Endothelial cell of umbilical vein (primary cell): ENCODE measurements at regions not wholly inside any gene's neighbourhood (a gene's known extent, or its start where the extent isn't known, plus 50 kb on each side); places are given as distances from the start of the nearest gene placed in this dataset.

ENCODE experiments used
- BruUV-seq: library from RNA; stranded (reverse); fragments of 400-500 nt; replicated peaks from 2 replicates; lab custom pipeline; 2021; lab: Mats Ljungman, UMichigan
- CTCF ChIA-PET: fragments of 300-600, 350-600 bp; sonication (Branson Sonifier 250); formaldehyde crosslinking; loops from one replicate; lab custom pipeline; 2021; ENCODE audit warnings: antibody characterized with exemption, inconsistent platforms; lab: Charles Lee
- POLR2A ChIA-PET: fragments of 300-600, 350-600 bp; sonication (Branson Sonifier 250); formaldehyde crosslinking; loops from one replicate; lab custom pipeline; 2021; ENCODE audit warnings: antibody characterized with exemption, inconsistent platforms; lab: Charles Lee
- DNase-seq: peaks from one replicate; pipeline ENCODE4 v3.0.0-alpha.2; 2011; ENCODE audit warnings: low read depth, low spot score
- FAIRE-seq: peaks from 2 replicates; lab custom pipeline; 2011; peaks lifted over from hg19 to GRCh38; lab: Jason Lieb, UNC
- H2AFZ ChIP-seq: 2 replicates; pipeline ENCODE4 v1.6.0; 2012; ENCODE audit warnings: low read depth, low read length, control low read depth, inconsistent platforms
- H3K27ac ChIP-seq: 2 replicates; pipeline ENCODE4 v1.5.1; 2011; ENCODE audit warnings: low read depth, mild to moderate bottlenecking, control low read depth, low read length, moderate library complexity; ENCODE audit not compliant: insufficient read depth
- H3K27me3 ChIP-seq, 2 experiments: 2 replicates each; pipeline versions ENCODE4 v1.6.0 to v1.6.1; 2011; ENCODE audit warnings: low read length in 2 of 2, mixed read lengths in 1 of 2; ENCODE audit not compliant: control insufficient read depth in 2 of 2, insufficient read depth in 2 of 2
- H3K36me3 ChIP-seq, 2 experiments: 2 replicates in 1 of 2; 3 replicates in 1 of 2; pipeline ENCODE4 v1.5.1; 2011; ENCODE audit warnings: low read length in 2 of 2, mild to moderate bottlenecking in 1 of 2, moderate library complexity in 1 of 2; ENCODE audit not compliant: control insufficient read depth in 2 of 2, insufficient read depth in 2 of 2; ENCODE audit errors: extremely low read depth in 1 of 2
- H3K4me1 ChIP-seq: 3 replicates; pipeline ENCODE4 v1.5.1; 2011; ENCODE audit warnings: mild to moderate bottlenecking, low read length; ENCODE audit not compliant: control insufficient read depth, insufficient read depth; ENCODE audit errors: extremely low read depth
- H3K4me2 ChIP-seq: 2 replicates; pipeline ENCODE4 v1.6.1; 2011; ENCODE audit warnings: low read length, control low read depth, mixed read lengths; ENCODE audit not compliant: insufficient read depth
- H3K4me3 ChIP-seq, 3 experiments: fragments of 200-600 bp in 1 of 3; sonication (generic), shearing (Covaris generic) in 1 of 3; replicated peaks in 1 of 3; 2 replicates each; pipeline ENCODE4 v1.5.1; 2011 to 2016; ENCODE audit warnings: control low read depth in 3 of 3, low read length in 3 of 3, mild to moderate bottlenecking in 2 of 3, inconsistent platforms in 1 of 3, low read depth in 1 of 3, moderate library complexity in 1 of 3; ENCODE audit not compliant: insufficient read depth in 1 of 3
- H3K79me2 ChIP-seq: 2 replicates; pipeline ENCODE4 v1.6.0; 2012; ENCODE audit warnings: low read length, inconsistent platforms; ENCODE audit not compliant: control insufficient read depth, insufficient read depth
- H3K9ac ChIP-seq: replicated peaks from 2 replicates; pipeline ENCODE3; 2011; ENCODE audit warnings: low read length, control low read depth; ENCODE audit not compliant: insufficient read depth; ENCODE audit errors: extremely low read depth
- H3K9me1 ChIP-seq: replicated peaks from 3 replicates; pipeline ENCODE4 v1.6.0; 2011; ENCODE audit warnings: mild to moderate bottlenecking, low read length; ENCODE audit not compliant: control insufficient read depth, insufficient read depth; ENCODE audit errors: extremely low read depth
- H3K9me3 ChIP-seq: replicated peaks from 2 replicates; pipeline ENCODE4 v1.5.1; 2012; ENCODE audit warnings: low read length, inconsistent platforms; ENCODE audit not compliant: control insufficient read depth, insufficient read depth
- H4K20me1 ChIP-seq: replicated peaks from 2 replicates; pipeline ENCODE3; 2011; ENCODE audit warnings: mild to moderate bottlenecking, low read length; ENCODE audit not compliant: control insufficient read depth, insufficient read depth; ENCODE audit errors: extremely low read depth
- CTCF ChIP-seq, 2 donors: IDR thresholded peaks; 1 replicate in 1 of 2; 2 replicates in 1 of 2; pipeline ENCODE4 v1.5.1; 2011; ENCODE audit warnings: low read length in 2 of 2, mild to moderate bottlenecking in 2 of 2, moderate library complexity in 2 of 2, control low read depth in 1 of 2, inconsistent platforms in 1 of 2, low read depth in 1 of 2; ENCODE audit not compliant: insufficient read depth in 1 of 2; ENCODE audit errors: extremely low read depth in 1 of 2
- EZH2 ChIP-seq: IDR thresholded peaks from 2 replicates; pipeline ENCODE4 v1.6.1; 2012; ENCODE audit warnings: borderline replicate concordance, low read depth, mild to moderate bottlenecking, moderate library complexity, low read length, inconsistent platforms; ENCODE audit not compliant: severe bottlenecking
- FOS ChIP-seq: IDR thresholded peaks from 2 replicates; pipeline ENCODE4 v1.6.1; 2011; ENCODE audit warnings: mild to moderate bottlenecking, low read length, moderate library complexity, borderline replicate concordance; ENCODE audit not compliant: insufficient read depth
- GATA2 ChIP-seq: IDR thresholded peaks from 2 replicates; pipeline ENCODE4 v1.7.0; 2011; ENCODE audit warnings: low read depth, mild to moderate bottlenecking, moderate library complexity, mixed read lengths, low read length; ENCODE audit not compliant: insufficient read length, insufficient read depth
- JUN ChIP-seq: IDR thresholded peaks from 2 replicates; pipeline ENCODE4 v1.6.1; 2011; ENCODE audit warnings: borderline replicate concordance, low read depth; ENCODE audit not compliant: insufficient read length, insufficient read depth
- MAX ChIP-seq: IDR thresholded peaks from 2 replicates; pipeline ENCODE4 v1.6.1; 2011; ENCODE audit not compliant: insufficient read depth, insufficient read length
- MYC ChIP-seq: IDR thresholded peaks from one replicate; pipeline ENCODE4 v1.6.1; 2011; ENCODE audit warnings: mild to moderate bottlenecking, low read depth, low read length
- POLR2A ChIP-seq: IDR thresholded peaks from 2 replicates; pipeline ENCODE4 v1.6.1; 2012; ENCODE audit warnings: low read depth, mild to moderate bottlenecking, control low read depth, low read length
- POLR2AphosphoS5 ChIP-seq: IDR thresholded peaks from 2 replicates; pipeline ENCODE4 v1.6.1; 2012; ENCODE audit warnings: low read depth, mild to moderate bottlenecking, control low read depth, low read length, moderate library complexity; ENCODE audit not compliant: insufficient read depth
- dilution Hi-C: fragments of 300-500 bp; cut with MboI; formaldehyde crosslinking; loops from one replicate; pipeline ENCODE4 v1.15.0; 2019; ENCODE audit warnings: low sequenced_read_pairs; ENCODE audit not compliant: extremely low pct_ligation_motif_present
- intact Hi-C: fragments of 100-400 bp; cut with micrococcal nuclease; formaldehyde crosslinking; loops from one replicate; pipeline ENCODE4 v1.10.0; 2022

- no peak for TF ChIP-seq JUN
- no peak for TF ChIP-seq POLR2AphosphoS5
- no peak for TF ChIP-seq FOS
- no peak for TF ChIP-seq MYC
- no peak for TF ChIP-seq GATA2
- no peak for TF ChIP-seq MAX
- no peak for TF ChIP-seq CTCF (IDR thresholded peaks at IDR 0.05; ENCODE audit: extremely low read depth in 1 of 2, insufficient read depth in 1 of 2, low read depth in 1 of 2, low read length in 2 of 2)
- TF ChIP-seq POLR2A, result no peak
- no peak for TF ChIP-seq EZH2
- no peak overlapping the region for H2AFZ ChIP-seq
- H3K36me3 ChIP-seq, result no peaks in the 10 kb centered on the region
- no peaks in the 10 kb centered on the region for H3K9me3 ChIP-seq
- ChIA-PET CTCF (interaction anchor here (1.2 kb wide), 1 partner anchor 12 kb away, joined by 3 read pairs; no protein-coding TSS in a partner anchor), POLR2A (no interaction called here)
- no peak for DNase-seq
- no peak overlapping the region for H3K27ac ChIP-seq
- no peaks in the 10 kb centered on the region for H3K27me3 ChIP-seq
- no peaks in the 10 kb centered on the region for H3K79me2 ChIP-seq
- H3K4me3 ChIP-seq, result no peak overlapping the region
- no peaks in the 10 kb centered on the region for H3K9me1 ChIP-seq
- no peaks in the 10 kb centered on the region for H4K20me1 ChIP-seq
- H3K9ac ChIP-seq, result no peak overlapping the region
- no TSS peak for BruUV-seq
- no peak overlapping the region for H3K4me2 ChIP-seq
- FAIRE-seq, result no peak
- intact Hi-C loops, result no loop called here
- dilution Hi-C loops, result no loop called here
- no peaks in the 10 kb centered on the region for H3K4me1 ChIP-seq
Observed at GRCh38 chr6:145148776-145149175, 586.5 kb downstream of the EPM2A start.
